Body of pancreas (tissue), 4 donors: ENCODE measurements at regions not wholly inside any gene's neighbourhood (a gene's known extent, or its start where the extent isn't known, plus 50 kb on each side); places are given as distances from the start of the nearest gene placed in this dataset.

Source experiments
- POLR2A ChIP-seq, 3 donors: fragments of 450-650 bp; IDR thresholded peaks; one replicate each; pipeline ENCODE4 v1.6.1; 2016; ENCODE audit warnings: antibody characterized with exemption in 3 of 3, mild to moderate bottlenecking in 2 of 3
- TF ChIP-seq, protein P1 (sequence below), 7 experiments: fragments of 450-650 bp in 4 of 7; fragments of 200-600 bp in 3 of 7; sonication (generic) in 3 of 7; IDR thresholded peaks; one replicate each; pipeline ENCODE4 v1.5.1; 2016 to 2019; ENCODE audit warnings: antibody characterized with exemption in 7 of 7

DNA sequence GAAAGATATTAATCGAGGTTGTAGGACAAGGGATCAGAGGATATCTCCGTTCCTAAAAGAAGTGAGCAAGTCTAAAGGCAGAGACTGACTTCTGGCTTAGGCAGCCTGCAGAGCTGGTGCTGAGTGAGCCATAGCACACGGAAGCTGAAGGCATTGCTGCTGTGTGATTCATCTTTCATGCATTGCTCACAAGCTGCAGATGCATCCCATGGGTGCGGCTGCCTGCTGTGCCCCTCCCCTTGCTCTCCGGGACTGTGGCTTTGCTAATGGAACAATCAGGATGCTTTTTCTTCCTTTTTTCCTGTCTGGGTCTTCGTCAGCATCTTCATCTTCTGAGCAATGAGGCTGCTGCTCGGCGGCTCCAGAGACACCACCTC is 341.4 kb downstream of the DIRAS2 start:
- no peak for TF ChIP-seq POLR2A (IDR thresholded peaks at IDR 0.05)
- TF ChIP-seq, protein P1, sequence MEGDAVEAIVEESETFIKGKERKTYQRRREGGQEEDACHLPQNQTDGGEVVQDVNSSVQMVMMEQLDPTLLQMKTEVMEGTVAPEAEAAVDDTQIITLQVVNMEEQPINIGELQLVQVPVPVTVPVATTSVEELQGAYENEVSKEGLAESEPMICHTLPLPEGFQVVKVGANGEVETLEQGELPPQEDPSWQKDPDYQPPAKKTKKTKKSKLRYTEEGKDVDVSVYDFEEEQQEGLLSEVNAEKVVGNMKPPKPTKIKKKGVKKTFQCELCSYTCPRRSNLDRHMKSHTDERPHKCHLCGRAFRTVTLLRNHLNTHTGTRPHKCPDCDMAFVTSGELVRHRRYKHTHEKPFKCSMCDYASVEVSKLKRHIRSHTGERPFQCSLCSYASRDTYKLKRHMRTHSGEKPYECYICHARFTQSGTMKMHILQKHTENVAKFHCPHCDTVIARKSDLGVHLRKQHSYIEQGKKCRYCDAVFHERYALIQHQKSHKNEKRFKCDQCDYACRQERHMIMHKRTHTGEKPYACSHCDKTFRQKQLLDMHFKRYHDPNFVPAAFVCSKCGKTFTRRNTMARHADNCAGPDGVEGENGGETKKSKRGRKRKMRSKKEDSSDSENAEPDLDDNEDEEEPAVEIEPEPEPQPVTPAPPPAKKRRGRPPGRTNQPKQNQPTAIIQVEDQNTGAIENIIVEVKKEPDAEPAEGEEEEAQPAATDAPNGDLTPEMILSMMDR (IDR thresholded peaks at IDR 0.05) = no peak
